Gastroesophageal sphincter (tissue), 4 donors: ENCODE measurements at regions not wholly inside any gene's neighbourhood (a gene's known extent, or its start where the extent isn't known, plus 50 kb on each side); places are given as distances from the start of the nearest gene placed in this dataset.
"Not testable (repeated sequence)": the region's sequence is repeated elsewhere in the genome, so short reads cannot be mapped to it uniquely, and the experiment has no call there.

Experiments used
- ATAC-seq: fragments of 150-250 bp; one replicate; pipeline ENCODE4 v1.9.1; 2016; ENCODE audit warnings: mild to moderate bottlenecking, moderate library complexity
- H3K27ac ChIP-seq, 4 donors: fragments of 200-600 bp; sonication (generic) in 3 of 4; 1 replicate in 3 of 4; 2 replicates in 1 of 4; pipeline ENCODE4 v1.5.1; 2016 to 2019
- H3K27me3 ChIP-seq: fragments of 200-600 bp; sonication (generic); one replicate; pipeline ENCODE4 v1.5.1; 2019
- H3K36me3 ChIP-seq, 2 donors: fragments of 200-600 bp; sonication (generic); one replicate each; pipeline ENCODE4 v1.5.1; 2019; ENCODE audit warnings: control low read depth in 1 of 2
- H3K4me1 ChIP-seq, 3 donors: fragments of 200-600 bp; sonication (generic); 1 replicate in 2 of 3; 2 replicates in 1 of 3; pipeline ENCODE4 v1.5.1; 2016 to 2019; ENCODE audit warnings: control low read depth in 2 of 3
- H3K4me3 ChIP-seq, 2 donors: fragments of 200-600 bp; sonication (generic); one replicate each; pipeline ENCODE4 v1.5.1; 2019; ENCODE audit warnings: mild to moderate bottlenecking in 1 of 2, moderate library complexity in 1 of 2
- H3K9me3 ChIP-seq, 3 donors: fragments of 200-600 bp; sonication (generic); one replicate each; pipeline ENCODE4 v1.5.1; 2017 to 2019; ENCODE audit warnings: control low read depth in 2 of 3
- CTCF ChIP-seq, 4 experiments: fragments of 200-600 bp in 2 of 4; fragments of 450-650 bp in 2 of 4; sonication (generic) in 1 of 4; IDR thresholded peaks; one replicate each; pipeline ENCODE4 v1.5.1; 2017 to 2019; ENCODE audit warnings: antibody characterized with exemption in 4 of 4, mild to moderate bottlenecking in 2 of 4, moderate library complexity in 2 of 4
- EP300 ChIP-seq: sonication (generic); formaldehyde crosslinking; IDR thresholded peaks from one replicate; pipeline ENCODE4 v1.6.1; 2017; ENCODE audit warnings: antibody characterized with exemption, mild to moderate bottlenecking
- POLR2A ChIP-seq, 2 donors: fragments of 450-650 bp; IDR thresholded peaks; one replicate each; pipeline ENCODE4 v1.6.1; 2017; ENCODE audit warnings: antibody characterized with exemption in 2 of 2, mild to moderate bottlenecking in 2 of 2, moderate library complexity in 1 of 2
- POLR2AphosphoS5 ChIP-seq: sonication (generic); formaldehyde crosslinking; IDR thresholded peaks from one replicate; pipeline ENCODE4 v1.6.1; 2017; ENCODE audit warnings: antibody characterized with exemption
- WGBS, 2 donors: methylation state at CpG; one replicate each; pipeline ENCODE4 v1.1.5; 2018; ENCODE audit warnings: low coverage in 1 of 2; 5-methylcytosine and 5-hydroxymethylcytosine counted together

GRCh38 chr5:124528838-124529237, 217.6 kb downstream of the ZNF608 start:
- Histone ChIP-seq H3K36me3 (no peaks in the 10 kb centered on the region), H3K4me3 (no peak overlapping the region), H3K4me1 (peaks cover 0 to 10% (median 0%) of the 10 kb centered on the region in 3 donors), H3K27me3 (no peaks in the 10 kb centered on the region), H3K9me3 (no peaks in the 10 kb centered on the region), H3K27ac (no peak overlapping the region)
- WGBS, 2 donors = no CpG with 5 or more reads among the region's 2 CpGs
- TF ChIP-seq POLR2A (IDR thresholded peaks at IDR 0.05) = no peak
- no peak for TF ChIP-seq EP300
- no peak for TF ChIP-seq CTCF (IDR thresholded peaks at IDR 0.05)
- TF ChIP-seq POLR2AphosphoS5 = no peak
- no peak for ATAC-seq

- Histone ChIP-seq H3K27ac (no peak overlapping the region), H3K4me3 (no peak overlapping the region), H3K9me3 (no peaks in the 10 kb centered on the region), H3K36me3 (no peaks in the 10 kb centered on the region), H3K4me1 (peaks cover 0 to 10% (median 0%) of the 10 kb centered on the region in 3 donors), H3K27me3 (no peaks in the 10 kb centered on the region)
- no peak for ATAC-seq
- WGBS, 2 donors = 64 to 65% methylated on average over 8 of the region's 8 CpGs
- TF ChIP-seq EP300 (no peak), POLR2AphosphoS5 (no peak), CTCF (IDR thresholded peaks at IDR 0.05) (no peak), POLR2A (IDR thresholded peaks at IDR 0.05) (no peak)
Measured at GRCh38 chr5:124527220-124527991, 219.0 kb downstream of the ZNF608 start.

GRCh38 chr5:124526079-124526478, 220.4 kb downstream of the ZNF608 start:
- not testable (repeated sequence) for ATAC-seq, H3K4me3 ChIP-seq, H3K27ac ChIP-seq, H3K27me3 ChIP-seq, H3K36me3 ChIP-seq, H3K9me3 ChIP-seq
- peaks cover 0 to 10% (median 0%) of the 10 kb centered on the region in 3 donors for H3K4me1 ChIP-seq
- WGBS, 2 donors = 80% methylated on average over 2 of the region's 4 CpGs; no CpG with 5 or more reads in 1 of the 2 donors

- ATAC-seq = no peak
- no peak overlapping the region for H3K27ac ChIP-seq
- no peaks in the 10 kb centered on the region for H3K9me3 ChIP-seq
- WGBS, 2 donors = 88 to 96% methylated on average over 4 to 6 of the region's 6 CpGs
- H3K36me3 ChIP-seq = no peaks in the 10 kb centered on the region
- TF ChIP-seq EP300 (no peak), POLR2AphosphoS5 (no peak), POLR2A (IDR thresholded peaks at IDR 0.05) (no peak), CTCF (IDR thresholded peaks at IDR 0.05) (no peak)
- H3K27me3 ChIP-seq = no peaks in the 10 kb centered on the region
- peaks cover 0 to 17% (median under 1%) of the 10 kb centered on the region in 3 donors for H3K4me1 ChIP-seq
- no peak overlapping the region for H3K4me3 ChIP-seq
Measured at GRCh38 chr5:124524552-124525232, 221.7 kb downstream of the ZNF608 start.

- 72 to 95% methylated on average over 5 of the region's 5 CpGs for WGBS, 2 donors
- no peak overlapping the region for H3K27ac ChIP-seq
- H3K4me3 ChIP-seq = no peak overlapping the region
- H3K4me1 ChIP-seq = peaks cover 0 to 25% (median 5%) of the 10 kb centered on the region in 3 donors
- no peaks in the 10 kb centered on the region for H3K27me3 ChIP-seq
- no peaks in the 10 kb centered on the region for H3K36me3 ChIP-seq
- no peaks in the 10 kb centered on the region for H3K9me3 ChIP-seq
- TF ChIP-seq POLR2AphosphoS5 (no peak), EP300 (no peak), CTCF (IDR thresholded peaks at IDR 0.05) (no peak), POLR2A (IDR thresholded peaks at IDR 0.05) (no peak)
- ATAC-seq = no peak
Measured at GRCh38 chr5:124523897-124524296, 222.5 kb downstream of the ZNF608 start.
